ENCODE measurements at regions not wholly inside any gene's neighbourhood (a gene's known extent, or its start where the extent isn't known, plus 50 kb on each side); places are given as distances from the start of the nearest gene placed in this dataset.

GRCh38 chr2:16393500-16394071 is 272.0 kb downstream of the CYRIA start:
- no peak for TF ChIP-seq CTCF (IDR thresholded peaks at IDR 0.05)
- no peak for TF ChIP-seq POLR2A (IDR thresholded peaks at IDR 0.05)
- no peak for TF ChIP-seq POLR2AphosphoS5 (IDR thresholded peaks at IDR 0.05; ENCODE audit: insufficient read depth in 1 of 2, low read depth in 1 of 2)
